OCI-M2 (cell line): ENCODE measurements at regions not wholly inside any gene's neighbourhood (a gene's known extent, or its start where the extent isn't known, plus 50 kb on each side); places are given as distances from the start of the nearest gene placed in this dataset.

Experiments
- DNase-seq: peaks from one replicate; lab custom pipeline; 2025; ENCODE audit not compliant: unreplicated experiment; lab: John Stamatoyannopoulos, UW

- no peak for DNase-seq
These were observed 136.1 kb upstream of the IRF2BP2 start for GRCh38 chr1:234745844-234746797.

- no peak for DNase-seq
These were observed 135.3 kb upstream of the IRF2BP2 start for GRCh38 chr1:234745276-234745675.

DNA sequence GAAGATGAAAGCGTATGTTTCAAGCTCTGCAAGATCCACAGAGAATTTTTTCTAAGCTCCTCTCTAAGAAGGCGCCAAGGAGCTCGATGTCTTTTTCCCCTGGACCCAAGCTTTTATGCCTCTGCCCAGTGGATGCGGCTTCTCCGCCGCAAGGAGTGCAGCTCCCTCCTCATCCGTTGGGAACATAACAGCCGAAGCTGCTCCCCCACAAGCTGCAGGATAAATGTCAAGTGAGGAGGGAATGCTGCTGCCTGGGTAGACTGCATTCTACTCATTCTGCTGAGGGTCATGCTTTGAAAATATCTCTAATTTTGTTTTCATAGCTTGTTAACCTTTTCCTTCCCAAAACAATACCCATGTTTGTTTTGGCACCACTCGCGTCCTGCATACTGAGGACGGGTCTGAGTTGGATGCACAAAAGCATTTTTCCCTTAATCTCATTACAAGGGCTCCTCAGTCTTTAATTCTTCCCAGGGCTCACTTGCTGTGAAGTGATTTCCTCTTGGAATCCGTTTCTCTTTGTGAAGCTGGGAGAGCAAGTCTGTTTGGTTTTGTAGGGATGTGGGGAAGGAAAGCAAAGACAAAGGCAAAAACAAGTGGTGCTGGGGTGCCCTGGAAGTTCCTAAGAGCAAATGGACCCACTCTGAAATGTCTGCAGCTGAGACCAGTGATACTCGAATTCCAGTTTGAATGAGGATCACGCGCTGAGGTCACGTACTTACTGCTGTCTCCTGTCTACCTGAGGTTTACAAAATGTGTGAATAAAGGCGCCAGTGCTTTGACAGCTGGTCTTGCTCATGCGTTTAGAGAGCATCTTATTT, 134.0 kb upstream of the IRF2BP2 start:
- DNase-seq: no peak

GRCh38 chr1:234742622-234743021, 132.6 kb upstream of the IRF2BP2 start:
- DNase-seq: no peak

- DNase-seq: no peak
These were observed 128.0 kb upstream of the IRF2BP2 start for GRCh38 chr1:234737967-234738314.

DNA sequence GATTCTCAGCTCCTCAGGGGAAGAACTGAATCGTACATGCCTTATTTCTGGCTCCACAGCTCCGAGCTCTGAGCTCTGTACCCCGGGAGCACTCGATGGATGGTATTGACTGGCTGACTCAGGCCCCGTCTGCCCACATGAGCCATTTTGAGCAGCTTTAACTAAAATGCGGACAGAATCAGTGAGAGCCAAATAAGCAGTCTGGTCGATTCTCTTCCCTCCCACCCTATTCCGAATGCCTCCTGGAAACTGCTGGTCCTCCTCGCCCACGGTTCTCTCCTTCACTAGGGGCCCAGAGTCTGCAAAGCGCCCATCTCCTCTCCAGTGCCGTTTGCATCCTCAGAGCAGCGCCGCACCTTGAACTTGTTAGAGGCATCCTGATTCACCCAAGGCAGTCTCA, 125.9 kb upstream of the IRF2BP2 start:
- DNase-seq: no peak

GRCh38 chr1:234735476-234735875, 125.5 kb upstream of the IRF2BP2 start:
- DNase-seq: no peak

DNA sequence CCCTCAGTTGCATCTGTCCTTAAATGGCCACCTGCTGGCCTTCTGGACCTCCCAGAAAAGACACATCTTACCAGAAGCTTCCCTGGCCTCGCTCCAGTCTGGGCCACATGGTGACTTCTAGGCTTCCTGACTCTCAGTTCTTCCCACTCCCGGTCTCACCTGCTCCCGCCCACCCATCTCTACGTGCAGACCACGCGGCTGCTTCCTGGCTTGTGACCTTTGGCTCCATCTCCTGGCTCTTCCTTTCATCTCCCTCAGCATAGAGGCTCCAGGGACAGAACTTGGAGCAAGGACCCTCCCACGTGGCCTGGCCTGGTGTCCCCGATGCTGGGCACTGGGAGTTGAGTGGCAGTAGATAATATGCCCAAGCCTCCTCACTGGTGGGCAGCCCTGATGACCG, 124.9 kb upstream of the IRF2BP2 start:
- DNase-seq: no peak

GRCh38 chr1:234734412-234734835, 124.4 kb upstream of the IRF2BP2 start:
- no peak for DNase-seq

- DNase-seq: no peak
These were observed 123.4 kb upstream of the IRF2BP2 start for GRCh38 chr1:234733427-234733826.

GRCh38 chr1:234732671-234733390, 122.9 kb upstream of the IRF2BP2 start:
- no peak for DNase-seq

GRCh38 chr1:234732260-234732659, 122.3 kb upstream of the IRF2BP2 start:
- no peak for DNase-seq

DNA sequence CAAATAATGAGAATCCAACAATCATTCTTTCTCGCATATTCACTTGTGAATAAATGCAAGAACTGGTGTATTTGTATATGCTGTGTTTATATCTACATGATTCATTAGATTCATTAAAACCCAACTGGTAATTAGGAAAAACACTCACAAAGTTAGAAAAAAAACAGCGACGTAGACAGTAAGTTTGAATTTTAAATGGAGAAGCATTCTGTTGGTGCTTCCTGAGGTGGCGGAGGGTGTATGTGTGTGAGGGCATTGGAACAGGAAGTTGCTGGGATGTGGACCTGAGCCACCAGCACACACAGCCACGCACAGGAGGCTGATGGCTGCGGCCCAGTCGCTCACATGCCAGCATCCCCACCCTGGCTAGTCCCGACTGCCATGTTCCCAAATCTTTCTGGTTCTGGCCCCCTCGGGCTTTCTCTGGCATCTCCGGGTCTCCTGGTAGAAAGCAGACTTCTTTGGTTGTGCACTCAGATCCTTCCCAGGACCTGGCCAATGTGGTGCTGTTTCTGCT, 121.6 kb upstream of the IRF2BP2 start:
- DNase-seq: no peak

- DNase-seq: no peak
These were observed 121.0 kb upstream of the IRF2BP2 start for GRCh38 chr1:234730770-234731568.

DNA sequence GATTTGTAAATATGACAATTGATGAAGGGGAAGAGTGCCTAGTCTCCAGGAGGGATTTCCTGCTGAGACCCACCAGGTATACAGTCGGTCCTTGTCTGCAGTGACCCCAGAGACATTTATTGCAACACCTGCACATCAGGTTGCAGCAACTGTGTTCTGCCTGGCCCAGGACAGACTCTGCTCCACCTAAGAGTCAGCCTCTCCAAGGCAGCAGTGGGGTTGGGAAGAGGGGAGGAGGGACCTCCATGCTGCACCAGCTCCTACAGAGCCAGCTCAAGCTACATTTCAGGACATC, 120.4 kb upstream of the IRF2BP2 start:
- DNase-seq: no peak

DNA sequence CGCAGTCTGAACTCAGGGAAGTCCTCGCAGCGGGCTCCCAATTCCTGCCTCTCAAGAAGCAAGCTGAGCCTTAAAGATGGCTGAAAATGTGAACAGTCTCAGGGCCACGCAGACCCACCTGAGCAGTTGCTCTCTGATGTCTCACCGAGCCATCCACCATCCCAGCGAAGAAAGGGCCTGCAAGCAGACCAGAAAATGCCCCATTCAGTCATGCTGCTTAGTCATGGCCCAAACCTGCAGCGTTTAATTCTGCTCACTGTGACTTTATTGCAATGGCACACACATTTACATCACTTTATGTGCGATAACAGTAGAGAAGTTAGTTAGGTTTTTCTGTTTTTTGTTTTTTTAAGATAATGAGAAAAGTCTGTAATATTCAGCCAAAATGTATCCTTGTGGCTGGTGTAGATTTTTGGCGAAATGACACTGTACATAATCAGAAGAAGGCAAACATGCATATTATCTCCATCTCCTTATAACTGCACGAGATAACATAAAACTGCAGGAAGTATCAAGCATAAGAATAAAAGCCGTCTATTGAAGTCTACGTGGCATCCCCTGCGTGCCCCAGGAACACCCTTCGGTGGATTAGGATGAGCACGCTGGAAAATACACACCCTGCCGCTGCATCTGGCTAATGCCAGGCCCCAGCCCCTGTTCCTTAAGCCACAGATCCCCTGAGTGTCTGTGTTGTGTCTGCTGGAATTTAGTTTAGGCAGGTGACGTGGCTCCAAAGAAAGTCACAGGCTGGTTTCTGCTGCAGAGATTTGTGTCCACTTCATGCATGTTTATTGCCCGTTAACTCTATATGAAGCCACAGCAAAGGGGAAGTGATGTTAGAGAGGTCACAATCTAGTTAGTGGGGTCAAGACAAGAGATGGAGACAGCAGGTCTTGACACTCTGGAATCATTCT, 119.8 kb upstream of the IRF2BP2 start:
- no peak for DNase-seq

GRCh38 chr1:234728740-234729139, 118.8 kb upstream of the IRF2BP2 start:
- no peak for DNase-seq

GRCh38 chr1:234727018-234727940, 117.3 kb upstream of the IRF2BP2 start:
- DNase-seq: no peak
